TTC549 (cell line): ENCODE measurements at regions not wholly inside any gene's neighbourhood (a gene's known extent, or its start where the extent isn't known, plus 50 kb on each side); places are given as distances from the start of the nearest gene placed in this dataset.
A peak's percentile ranks its signal among the peaks of the same experiment; 100 is the strongest.

ENCODE experiments used
- FAIRE-seq: peaks from 2 replicates; lab custom pipeline; 2012; peaks lifted over from hg19 to GRCh38; lab: Jason Lieb, UNC

- FAIRE-seq: no peak
Measured at GRCh38 chr3:160132226-160132625, 93.0 kb upstream of the C3orf80 start.

- FAIRE-seq: no peak
Measured at GRCh38 chr3:160133757-160134156, 91.5 kb upstream of the C3orf80 start.

- no peak for FAIRE-seq
Measured at GRCh38 chr3:160134454-160134853, 90.8 kb upstream of the C3orf80 start.

GRCh38 chr3:160134964-160135363 lies 90.3 kb upstream of the C3orf80 start:
- FAIRE-seq: no peak

GRCh38 chr3:160135851-160136250 lies 89.4 kb upstream of the C3orf80 start:
- FAIRE-seq: no peak

- FAIRE-seq: no peak
Measured at GRCh38 chr3:160136421-160136820, 88.8 kb upstream of the C3orf80 start.

- FAIRE-seq: no peak
Measured at GRCh38 chr3:160139291-160139690, 85.9 kb upstream of the C3orf80 start.

GRCh38 chr3:160140756-160141155 lies 84.5 kb upstream of the C3orf80 start:
- no peak for FAIRE-seq

- FAIRE-seq: no peak
Measured at GRCh38 chr3:160141485-160142185, 83.6 kb upstream of the C3orf80 start.

- no peak for FAIRE-seq
Measured at GRCh38 chr3:160143482-160143881, 81.7 kb upstream of the C3orf80 start.

- no peak for FAIRE-seq
Measured at GRCh38 chr3:160150066-160150465, 75.2 kb upstream of the C3orf80 start.

GRCh38 chr3:160150525-160150924 lies 74.7 kb upstream of the C3orf80 start:
- no peak for FAIRE-seq

GRCh38 chr3:160152638-160153037 lies 72.6 kb upstream of the C3orf80 start:
- FAIRE-seq: no peak

- FAIRE-seq: no peak
Measured at GRCh38 chr3:160154033-160154432, 71.2 kb upstream of the C3orf80 start.

- no peak for FAIRE-seq
Measured at GRCh38 chr3:160154596-160154995, 70.6 kb upstream of the C3orf80 start.

GRCh38 chr3:160157321-160157720 lies 67.9 kb upstream of the C3orf80 start:
- no peak for FAIRE-seq

GRCh38 chr3:160159341-160159740 lies 65.9 kb upstream of the C3orf80 start:
- FAIRE-seq: no peak

- no peak for FAIRE-seq
Measured at GRCh38 chr3:160159806-160160205, 65.4 kb upstream of the C3orf80 start.

GRCh38 chr3:160161921-160162320 lies 63.3 kb upstream of the C3orf80 start:
- no peak for FAIRE-seq

- FAIRE-seq: no peak
Measured at GRCh38 chr3:160162440-160162839, 62.8 kb upstream of the C3orf80 start.

- peak; percentile 31 for FAIRE-seq
Measured at GRCh38 chr3:160163229-160163878, 61.9 kb upstream of the C3orf80 start.

GRCh38 chr3:160168246-160168645 lies 57.0 kb upstream of the C3orf80 start:
- no peak for FAIRE-seq

GRCh38 chr3:160169139-160169976 lies 55.9 kb upstream of the C3orf80 start:
- FAIRE-seq: no peak
